BLaER1 (cell line): ENCODE measurements at regions not wholly inside any gene's neighbourhood (a gene's known extent, or its start where the extent isn't known, plus 50 kb on each side); places are given as distances from the start of the nearest gene placed in this dataset.
"Not testable (repeated sequence)": the region's sequence is repeated elsewhere in the genome, so short reads cannot be mapped to it uniquely, and the experiment has no call there.

ENCODE experiments used
- H3K27ac ChIP-seq: shearing (Covaris generic); formaldehyde crosslinking; 2 replicates; pipeline ENCODE4 v1.8.1; 2022
- H3K27me3 ChIP-seq: shearing (Covaris generic); formaldehyde crosslinking; 2 replicates; pipeline ENCODE4 v1.8.1; 2022
- H3K36me3 ChIP-seq: shearing (Covaris generic); formaldehyde crosslinking; 2 replicates; pipeline ENCODE4 v1.8.1; 2022
- H3K4me1 ChIP-seq: shearing (Covaris generic); formaldehyde crosslinking; 2 replicates; pipeline ENCODE4 v1.8.1; 2022
- H3K4me2 ChIP-seq: shearing (Covaris generic); formaldehyde crosslinking; 2 replicates; pipeline ENCODE4 v1.8.1; 2022
- H3K4me3 ChIP-seq: shearing (Covaris generic); formaldehyde crosslinking; 2 replicates; pipeline ENCODE4 v1.8.1; 2022
- H3K9ac ChIP-seq: shearing (Covaris generic); formaldehyde crosslinking; 2 replicates; pipeline ENCODE4 v1.8.1; 2022
- H3K9me3 ChIP-seq: shearing (Covaris generic); formaldehyde crosslinking; 2 replicates; pipeline ENCODE4 v1.8.1; 2022
- H4K20me1 ChIP-seq: shearing (Covaris generic); formaldehyde crosslinking; 2 replicates; pipeline ENCODE4 v1.8.1; 2022
- Cebpa-rat ChIP-seq: shearing (Covaris generic); IDR thresholded peaks from 2 replicates; pipeline ENCODE4 v1.8.1; 2022

GRCh38 chr1:81288689-81289088, 512.0 kb upstream of the ADGRL2 start:
- no peak overlapping the region for H3K27ac ChIP-seq
- no peaks in the 10 kb centered on the region for H3K36me3 ChIP-seq
- no peaks in the 10 kb centered on the region for H3K4me1 ChIP-seq
- H3K4me3 ChIP-seq: no peak overlapping the region
- no peak overlapping the region for H3K4me2 ChIP-seq
- no peak for TF ChIP-seq Cebpa-rat
- H3K9me3 ChIP-seq: no peaks in the 10 kb centered on the region
- no peaks in the 10 kb centered on the region for H3K27me3 ChIP-seq
- no peak overlapping the region for H3K9ac ChIP-seq
- H4K20me1 ChIP-seq: no peaks in the 10 kb centered on the region

DNA sequence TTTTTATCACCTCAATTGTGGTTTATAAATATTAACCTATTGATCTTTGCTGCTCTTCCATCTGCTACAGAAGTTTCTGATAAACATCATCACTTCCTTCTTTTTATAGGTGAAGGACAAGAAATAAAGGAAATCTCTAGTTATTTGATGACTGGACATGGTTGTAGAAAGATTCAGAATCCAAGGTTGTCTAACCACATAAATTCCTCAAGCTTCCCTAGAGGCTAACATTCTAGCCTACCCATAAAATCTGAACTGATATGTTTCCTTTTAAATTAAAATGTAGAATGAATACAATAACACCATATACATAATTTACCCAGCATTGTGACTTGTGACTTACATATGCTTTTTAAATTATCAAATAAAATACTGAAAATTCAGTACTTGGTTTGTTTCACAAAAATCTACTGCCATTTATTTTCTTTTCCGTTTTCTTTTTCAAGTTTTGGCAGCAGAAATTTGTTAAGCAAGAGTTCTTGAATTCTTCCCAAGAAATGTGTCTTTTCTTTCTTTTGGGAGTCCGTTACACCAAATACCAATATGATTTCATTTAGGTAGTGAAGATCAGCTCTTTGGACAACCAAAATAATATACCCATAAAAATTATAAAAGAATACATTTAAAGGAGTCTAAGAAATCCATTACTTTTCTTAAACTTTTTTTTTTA, 513.2 kb upstream of the ADGRL2 start:
- Histone ChIP-seq H3K4me1 (no peaks in the 10 kb centered on the region), H3K4me2 (no peak overlapping the region), H3K9me3 (no peaks in the 10 kb centered on the region), H3K36me3 (no peaks in the 10 kb centered on the region), H3K9ac (no peak overlapping the region), H3K27ac (no peak overlapping the region), H3K27me3 (no peaks in the 10 kb centered on the region), H3K4me3 (no peak overlapping the region), H4K20me1 (no peaks in the 10 kb centered on the region)
- TF ChIP-seq Cebpa-rat: no peak

DNA sequence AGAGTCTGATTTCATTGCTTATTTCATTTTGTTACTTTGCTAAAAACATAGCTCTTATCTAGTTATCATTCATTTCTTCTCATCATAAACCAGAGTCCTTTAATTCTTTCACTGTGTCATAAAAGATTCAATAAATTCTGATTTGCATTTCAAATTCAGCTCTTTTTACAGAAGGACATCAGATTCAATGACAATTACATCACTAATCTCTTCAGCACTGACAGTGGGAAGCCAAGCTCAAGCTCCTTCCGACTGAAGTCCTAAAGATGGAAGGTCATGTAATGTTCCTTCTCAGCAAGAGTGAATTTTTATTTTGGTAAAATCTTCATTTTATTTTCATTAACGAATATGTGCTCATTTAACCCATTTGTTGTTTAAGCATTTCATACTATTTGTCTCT, 530.7 kb upstream of the ADGRL2 start:
- Histone ChIP-seq H3K9ac (no peak overlapping the region), H3K4me1 (no peaks in the 10 kb centered on the region), H3K36me3 (no peaks in the 10 kb centered on the region), H3K4me3 (no peak overlapping the region), H3K9me3 (no peaks in the 10 kb centered on the region), H3K4me2 (no peak overlapping the region), H3K27ac (no peak overlapping the region), H3K27me3 (no peaks in the 10 kb centered on the region), H4K20me1 (no peaks in the 10 kb centered on the region)
- TF ChIP-seq Cebpa-rat: no peak

DNA sequence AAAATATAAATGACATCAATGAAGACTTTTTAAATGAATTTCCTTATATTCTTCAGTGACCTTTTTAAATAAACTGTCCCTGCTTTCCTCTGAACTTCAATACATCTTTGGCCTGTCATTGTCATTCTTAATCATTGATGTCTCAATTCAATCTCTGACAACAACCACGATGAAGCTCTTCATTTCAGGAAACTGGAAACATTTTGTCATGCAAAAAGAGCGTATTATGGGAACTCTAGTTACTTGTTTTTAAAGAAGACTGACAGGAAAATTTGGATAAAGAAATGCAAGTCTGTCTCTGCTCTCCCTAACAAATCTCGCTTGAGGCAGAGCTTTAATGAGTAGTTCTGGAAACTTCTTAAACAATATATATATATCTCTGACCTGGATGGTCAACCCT, 535.8 kb upstream of the ADGRL2 start:
- Histone ChIP-seq H3K9me3 (no peaks in the 10 kb centered on the region), H3K4me2 (no peak overlapping the region), H3K4me3 (no peak overlapping the region), H3K9ac (no peak overlapping the region), H3K36me3 (no peaks in the 10 kb centered on the region), H3K27me3 (no peaks in the 10 kb centered on the region), H3K4me1 (no peaks in the 10 kb centered on the region), H3K27ac (no peak overlapping the region), H4K20me1 (no peaks in the 10 kb centered on the region)
- no peak for TF ChIP-seq Cebpa-rat

- H3K4me1 ChIP-seq: no peaks in the 10 kb centered on the region
- no peak overlapping the region for H3K4me2 ChIP-seq
- no peak for TF ChIP-seq Cebpa-rat
Measured at GRCh38 chr1:81259625-81260411, 540.9 kb upstream of the ADGRL2 start.

GRCh38 chr1:81254560-81254959, 546.2 kb upstream of the ADGRL2 start:
- no peak overlapping the region for H3K27ac ChIP-seq
- H3K4me2 ChIP-seq: no peak overlapping the region
- H3K9me3 ChIP-seq: no peaks in the 10 kb centered on the region
- H3K36me3 ChIP-seq: no peaks in the 10 kb centered on the region
- H3K4me3 ChIP-seq: no peak overlapping the region
- H3K27me3 ChIP-seq: no peaks in the 10 kb centered on the region
- no peaks in the 10 kb centered on the region for H3K4me1 ChIP-seq
- H4K20me1 ChIP-seq: no peaks in the 10 kb centered on the region
- no peak overlapping the region for H3K9ac ChIP-seq
- TF ChIP-seq Cebpa-rat: no peak

More at GRCh38 chr1:81259625-81260411, 540.9 kb upstream of the ADGRL2 start:
- Histone ChIP-seq H3K4me3 (no peak overlapping the region), H4K20me1 (no peaks in the 10 kb centered on the region), H3K27me3 (no peaks in the 10 kb centered on the region), H3K27ac (no peak overlapping the region), H3K36me3 (no peaks in the 10 kb centered on the region), H3K9me3 (no peaks in the 10 kb centered on the region), H3K9ac (no peak overlapping the region)

GRCh38 chr1:81254068-81254467, 546.7 kb upstream of the ADGRL2 start:
- Histone ChIP-seq H3K4me3 (no peak overlapping the region), H3K9ac (no peak overlapping the region), H3K9me3 (no peaks in the 10 kb centered on the region)

DNA sequence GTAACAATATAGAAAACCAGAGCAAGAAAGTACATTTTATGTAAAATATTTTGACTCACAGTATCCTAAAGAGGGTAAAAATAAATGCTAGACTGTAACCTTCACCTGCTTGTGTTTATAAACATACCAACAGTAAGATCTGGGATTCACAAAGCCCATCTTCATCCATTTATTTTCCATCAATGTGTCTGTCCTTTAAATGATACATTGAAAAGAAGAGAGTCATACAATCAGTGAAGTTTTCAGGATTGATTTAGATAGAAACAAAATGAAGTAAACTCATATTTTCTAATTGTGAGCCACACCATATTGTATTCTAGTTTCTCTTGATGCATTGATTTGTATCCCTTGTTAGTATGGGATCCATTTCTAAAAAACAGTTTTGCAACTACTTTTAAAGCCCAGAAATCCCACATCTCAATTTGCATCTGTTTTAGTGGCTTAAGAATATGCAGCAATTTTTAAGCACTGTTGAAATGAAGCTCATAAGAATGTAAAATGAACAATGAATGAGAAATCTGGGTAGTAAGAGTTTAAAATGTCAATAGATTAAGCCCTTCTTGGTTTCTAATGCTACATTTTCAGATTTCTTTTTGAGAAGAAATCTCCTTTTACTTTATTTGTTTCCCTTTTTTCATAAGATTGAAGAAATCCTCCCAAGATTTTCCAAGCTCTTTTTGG, 548.1 kb upstream of the ADGRL2 start:
- Histone ChIP-seq H3K4me2 (no peak overlapping the region), H3K9ac (no peak overlapping the region), H3K27ac (no peak overlapping the region), H4K20me1 (no peaks in the 10 kb centered on the region), H3K27me3 (no peaks in the 10 kb centered on the region), H3K36me3 (no peaks in the 10 kb centered on the region), H3K4me3 (no peak overlapping the region), H3K4me1 (no peaks in the 10 kb centered on the region), H3K9me3 (no peaks in the 10 kb centered on the region)
- no peak for TF ChIP-seq Cebpa-rat

More at GRCh38 chr1:81254068-81254467, 546.7 kb upstream of the ADGRL2 start:
- Histone ChIP-seq H3K27me3 (no peaks in the 10 kb centered on the region), H3K27ac (no peak overlapping the region), H4K20me1 (no peaks in the 10 kb centered on the region), H3K36me3 (no peaks in the 10 kb centered on the region), H3K4me2 (no peak overlapping the region), H3K4me1 (no peaks in the 10 kb centered on the region)
- TF ChIP-seq Cebpa-rat: no peak

GRCh38 chr1:81250825-81251224, 549.9 kb upstream of the ADGRL2 start:
- H3K4me2 ChIP-seq, H3K9ac ChIP-seq, H3K9me3 ChIP-seq, H3K27ac ChIP-seq, H3K36me3 ChIP-seq, H3K4me1 ChIP-seq, H3K27me3 ChIP-seq, H4K20me1 ChIP-seq, H3K4me3 ChIP-seq: not testable (repeated sequence)

- not testable (repeated sequence) for H3K36me3 ChIP-seq, H3K9ac ChIP-seq, H3K9me3 ChIP-seq, H3K4me3 ChIP-seq, H3K27me3 ChIP-seq, H3K4me2 ChIP-seq, H3K27ac ChIP-seq, H4K20me1 ChIP-seq, H3K4me1 ChIP-seq
Measured at GRCh38 chr1:81245084-81245715, 555.5 kb upstream of the ADGRL2 start.

DNA sequence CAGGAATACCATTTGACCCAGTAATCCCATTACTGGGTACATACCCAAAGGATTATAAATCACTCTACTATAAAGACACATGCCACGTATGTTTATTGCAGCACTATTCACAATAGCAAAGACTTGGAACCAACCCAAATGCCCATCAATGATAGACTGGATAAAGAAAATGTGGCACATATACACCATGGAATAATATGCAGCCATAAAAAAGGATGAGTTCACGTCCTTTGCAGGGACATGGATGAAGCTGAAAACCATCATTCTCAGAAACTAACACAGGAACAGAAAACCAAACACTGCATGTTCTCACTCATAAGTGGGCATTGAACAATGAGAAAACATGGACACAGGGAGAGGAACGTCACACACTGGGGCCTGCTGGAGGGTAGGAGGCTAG, 556.1 kb upstream of the ADGRL2 start:
- not testable (repeated sequence) for H3K36me3 ChIP-seq, H4K20me1 ChIP-seq, H3K4me1 ChIP-seq, H3K4me2 ChIP-seq, H3K4me3 ChIP-seq, H3K9ac ChIP-seq, H3K27me3 ChIP-seq, H3K9me3 ChIP-seq, H3K27ac ChIP-seq
